Heart left ventricle (tissue), 13 donors: ENCODE measurements at regions not wholly inside any gene's neighbourhood (a gene's known extent, or its start where the extent isn't known, plus 50 kb on each side); places are given as distances from the start of the nearest gene placed in this dataset.

Experiments
- POLR2A ChIP-seq, 2 donors: fragments of 450-650 bp; IDR thresholded peaks; one replicate each; pipeline ENCODE4 v1.6.1; 2017; ENCODE audit warnings: antibody characterized with exemption in 2 of 2, mild to moderate bottlenecking in 2 of 2, moderate library complexity in 2 of 2
- TF ChIP-seq, protein P1 (sequence below), 12 donors: fragments of 200-600 bp; sonication (generic) in 4 of 12; IDR thresholded peaks; one replicate each; pipeline versions ENCODE4 v1.5.0 to v1.8.0; 2018 to 2022; ENCODE audit warnings: antibody characterized with exemption in 12 of 12, mild to moderate bottlenecking in 5 of 12
- donor health status: ischemic (EF 13 %, LVEDD 7.1; RV severe dilation, severe dysfunction).
- donor health status: DM: no; HTN: yes; CAD: no.
- donor health status: DM: no; HTN: no; CAD: no.
- donor health status: ischemic (EF 25% LVEDD 6.9; RV normal size, moderate dysfunction).
- donor health status: ischemic (EF 25% LVEDD 5.7; RV mildly dilated, moderate dysfunction).
- donor health status: ischemic (EF 35%, LVEDD 5.7; RV mildly dilated, moderate dysfunction).
- donor health status: nonischemic (EF 11% LVEDD 7.7; RV severe dilation, severe dysfunction).
- donor health status: DM: yes; HTN: yes; CAD: no.
- donor health status: PGD.
- donor health status: ischemic (EF 29% LVEDD 5.4; RV normal size, mild dysfunction).
- donor health status: nonischemic (EF 23%, LVEDD 6.1; RV moderate dilation, normal function).

DNA sequence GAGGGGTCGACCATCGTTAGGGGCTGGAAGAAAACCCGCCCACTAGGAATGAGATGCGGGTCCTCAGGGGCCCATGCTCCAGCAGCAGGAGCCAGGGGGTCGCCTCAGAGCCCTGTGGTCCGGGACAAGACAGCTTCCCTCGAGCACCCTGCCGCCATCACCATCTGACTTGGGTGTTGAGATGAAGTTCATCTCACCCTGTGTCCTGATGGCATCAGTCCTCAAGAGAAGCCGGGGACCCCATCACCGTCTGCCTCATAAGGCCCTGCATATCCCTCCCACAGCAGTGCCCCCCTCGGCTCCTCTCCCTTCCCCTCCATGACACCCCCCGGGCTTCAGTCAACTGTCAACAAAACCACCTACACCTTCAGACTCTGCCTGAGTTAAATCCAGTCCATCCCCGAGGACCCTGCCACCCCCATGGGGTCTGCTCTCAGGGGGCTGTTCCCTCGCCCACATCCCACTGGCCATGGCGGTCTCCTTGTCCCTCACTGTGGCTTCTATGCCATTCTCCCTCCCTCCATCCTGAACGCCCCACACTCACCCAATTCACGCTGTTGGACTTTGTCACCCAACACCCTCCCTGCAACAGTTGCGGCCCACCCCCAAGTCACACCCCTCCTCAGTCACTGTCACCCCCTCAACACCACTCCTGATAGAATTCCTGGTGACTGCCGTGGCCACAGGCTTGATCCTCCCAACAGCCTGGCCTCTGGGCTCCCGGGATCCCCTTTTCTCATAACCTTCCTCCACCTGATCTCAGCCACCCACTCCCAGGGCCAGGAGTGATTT is 87.7 kb upstream of the RTL6 start:
- TF ChIP-seq, protein P1, sequence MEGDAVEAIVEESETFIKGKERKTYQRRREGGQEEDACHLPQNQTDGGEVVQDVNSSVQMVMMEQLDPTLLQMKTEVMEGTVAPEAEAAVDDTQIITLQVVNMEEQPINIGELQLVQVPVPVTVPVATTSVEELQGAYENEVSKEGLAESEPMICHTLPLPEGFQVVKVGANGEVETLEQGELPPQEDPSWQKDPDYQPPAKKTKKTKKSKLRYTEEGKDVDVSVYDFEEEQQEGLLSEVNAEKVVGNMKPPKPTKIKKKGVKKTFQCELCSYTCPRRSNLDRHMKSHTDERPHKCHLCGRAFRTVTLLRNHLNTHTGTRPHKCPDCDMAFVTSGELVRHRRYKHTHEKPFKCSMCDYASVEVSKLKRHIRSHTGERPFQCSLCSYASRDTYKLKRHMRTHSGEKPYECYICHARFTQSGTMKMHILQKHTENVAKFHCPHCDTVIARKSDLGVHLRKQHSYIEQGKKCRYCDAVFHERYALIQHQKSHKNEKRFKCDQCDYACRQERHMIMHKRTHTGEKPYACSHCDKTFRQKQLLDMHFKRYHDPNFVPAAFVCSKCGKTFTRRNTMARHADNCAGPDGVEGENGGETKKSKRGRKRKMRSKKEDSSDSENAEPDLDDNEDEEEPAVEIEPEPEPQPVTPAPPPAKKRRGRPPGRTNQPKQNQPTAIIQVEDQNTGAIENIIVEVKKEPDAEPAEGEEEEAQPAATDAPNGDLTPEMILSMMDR (IDR thresholded peaks at IDR 0.05) = no peak
- TF ChIP-seq POLR2A (IDR thresholded peaks at IDR 0.05) = no peak
